ENCODE measurements at regions not wholly inside any gene's neighbourhood (a gene's known extent, or its start where the extent isn't known, plus 50 kb on each side); places are given as distances from the start of the nearest gene placed in this dataset.

- TF ChIP-seq CTCF (conservative IDR thresholded peaks at IDR 0.05) (no peak), EZH2 (IDR thresholded peaks at IDR 0.05; ENCODE audit: low read depth) (no peak)
Measured at GRCh38 chr2:180279581-180279980, 272.5 kb upstream of the CWC22 start.
